22Rv1 (cell line): ENCODE measurements at regions not wholly inside any gene's neighbourhood (a gene's known extent, or its start where the extent isn't known, plus 50 kb on each side); places are given as distances from the start of the nearest gene placed in this dataset.

Source experiments
- CTCF ChIP-seq: fragments of 450-650 bp; IDR thresholded peaks from 2 replicates; pipeline ENCODE4 v1.5.1; 2017; ENCODE audit warnings: mild to moderate bottlenecking
- ZFX ChIP-seq: fragments of 450-650 bp; IDR thresholded peaks from 2 replicates; pipeline ENCODE4 v1.6.1; 2017; ENCODE audit warnings: antibody characterized with exemption, borderline replicate concordance

- TF ChIP-seq CTCF (no peak), ZFX (no peak)
Measured at GRCh38 chr1:121569428-121569827, 384.7 kb downstream of the SRGAP2C start.
